ENCODE measurements at regions not wholly inside any gene's neighbourhood (a gene's known extent, or its start where the extent isn't known, plus 50 kb on each side); places are given as distances from the start of the nearest gene placed in this dataset.

GRCh38 chr2:65800998-65801397 is 368.6 kb upstream of the SPRED2 start:
- Mint-ChIP-seq H3K4me3 (no peak overlapping the region), H3K4me1 (peaks cover 2% of the 10 kb centered on the region; the same call in 1 of the 2 replicates), H3K36me3 (no peaks in the 10 kb centered on the region), H3K9me3 (peaks cover 13% of the 10 kb centered on the region), H3K27ac (no peak overlapping the region), H3K27me3 (ENCODE audit: low read depth) (no peaks in the 10 kb centered on the region)
- CTCF ChIA-PET = interaction anchor here (0.9 to 1.8 kb wide), 15 partner anchors 11 to 419 kb away, joined by 3 to 13 read pairs (median 4); no protein-coding TSS in a partner anchor
- no peak for TF ChIP-seq CDX4 (CRISPR knock-in tag; IDR thresholded peaks at IDR 0.05; ENCODE audit: borderline replicate concordance)
- TF ChIP-seq CTCF (IDR thresholded peaks at IDR 0.05) = peak; percentile 33; the same call in 1 of the 2 replicates
- DNase-seq (ENCODE audit: low spot score) (peak; percentile 56), ATAC-seq (peak; percentile 84)
- POLR2A ChIA-PET = no interaction called here

- ATAC-seq (no peak), DNase-seq (ENCODE audit: low spot score) (no peak)
- H3K4me3 Mint-ChIP-seq = no peak overlapping the region
- H3K36me3 Mint-ChIP-seq = no peaks in the 10 kb centered on the region
- H3K4me1 Mint-ChIP-seq = peaks cover 2% of the 10 kb centered on the region; the same call in 1 of the 2 replicates
- TF ChIP-seq ETV6 (CRISPR knock-in tag; IDR thresholded peaks at IDR 0.05) (no peak), ATF1 (CRISPR knock-in tag; IDR thresholded peaks at IDR 0.05) (no peak), OVOL2 (CRISPR knock-in tag; IDR thresholded peaks at IDR 0.05; ENCODE audit: borderline replicate concordance) (no peak), MLX (CRISPR knock-in tag; IDR thresholded peaks at IDR 0.05) (no peak), NFE2L1 (CRISPR knock-in tag; IDR thresholded peaks at IDR 0.05) (no peak), NR1H2 (CRISPR knock-in tag; IDR thresholded peaks at IDR 0.05) (no peak), ZBTB43 (CRISPR knock-in tag; IDR thresholded peaks at IDR 0.05) (no peak), TEAD4 (CRISPR knock-in tag; IDR thresholded peaks at IDR 0.05) (no peak), ZNF281 (CRISPR knock-in tag; IDR thresholded peaks at IDR 0.05) (no peak), E2F5 (CRISPR knock-in tag; IDR thresholded peaks at IDR 0.05) (no peak), ZNF317 (CRISPR knock-in tag; IDR thresholded peaks at IDR 0.05; ENCODE audit: borderline replicate concordance, low read depth) (no peak), TCF7 (CRISPR knock-in tag; IDR thresholded peaks at IDR 0.05; ENCODE audit: low read depth) (no peak), HMGA2 (CRISPR knock-in tag; IDR thresholded peaks at IDR 0.05) (no peak)
- CTCF ChIA-PET = interaction anchor here (0.6 kb wide), 1 partner anchor 636 kb away, joined by 3 read pairs; no protein-coding TSS in a partner anchor
- POLR2A ChIA-PET = no interaction called here
- no peaks in the 10 kb centered on the region for H3K27me3 Mint-ChIP-seq (ENCODE audit: low read depth)
- H3K9me3 Mint-ChIP-seq = peaks cover under 1% of the 10 kb centered on the region; the same call in 1 of the 2 replicates
- no peak overlapping the region for H3K27ac Mint-ChIP-seq
Measured at GRCh38 chr2:65799141-65799854, 366.9 kb upstream of the SPRED2 start.

Data from WTC11 (cell line).